Karpas-422 (cell line): ENCODE measurements at regions not wholly inside any gene's neighbourhood (a gene's known extent, or its start where the extent isn't known, plus 50 kb on each side); places are given as distances from the start of the nearest gene placed in this dataset.
A peak's percentile ranks its signal among the peaks of the same experiment; 100 is the strongest.

Source experiments
- DNase-seq: peaks from one replicate; pipeline ENCODE4 v3.0.0-alpha.2; 2015
- H2AFZ ChIP-seq: fragments of 200-600 bp; sonication (generic); 2 replicates; pipeline ENCODE4 v1.6.1; 2014; ENCODE audit warnings: antibody characterized with exemption, low read length, mixed read lengths
- H3K27ac ChIP-seq: fragments of 200-600 bp; sonication (generic); 2 replicates; pipeline ENCODE4 v1.5.1; 2014; ENCODE audit warnings: mild to moderate bottlenecking, low read length, moderate library complexity
- H3K27me3 ChIP-seq: fragments of 200-600 bp; sonication (generic); 2 replicates; pipeline ENCODE4 v1.6.1; 2014; ENCODE audit warnings: low read length, mixed read lengths
- H3K36me3 ChIP-seq: fragments of 200-600 bp; sonication (generic); 2 replicates; pipeline ENCODE4 v1.6.1; 2014; ENCODE audit warnings: low read length, mixed read lengths; ENCODE audit not compliant: insufficient read depth
- H3K4me1 ChIP-seq: fragments of 200-600 bp; sonication (generic); 2 replicates; pipeline ENCODE4 v1.6.1; 2014; ENCODE audit warnings: mild to moderate bottlenecking, low read length, mixed read lengths
- H3K4me2 ChIP-seq: fragments of 200-600 bp; sonication (generic); 2 replicates; pipeline ENCODE4 v1.6.1; 2014; ENCODE audit warnings: low read length, low read depth, mild to moderate bottlenecking; ENCODE audit not compliant: poor library complexity, severe bottlenecking
- H3K4me3 ChIP-seq: fragments of 200-600 bp; sonication (generic); 2 replicates; pipeline ENCODE4 v1.5.1; 2014; ENCODE audit warnings: mild to moderate bottlenecking, antibody characterized with exemption, low read length, mixed read lengths
- H3K79me2 ChIP-seq: fragments of 200-600 bp; sonication (generic); 2 replicates; pipeline ENCODE4 v1.6.1; 2014; ENCODE audit warnings: mild to moderate bottlenecking, low read length, mixed read lengths
- H3K9ac ChIP-seq: fragments of 200-600 bp; sonication (generic); 2 replicates; pipeline ENCODE4 v1.6.0; 2014; ENCODE audit warnings: low read length
- H3K9me2 ChIP-seq: fragments of 200-600 bp; sonication (generic), shearing (Covaris generic); replicated peaks from 2 replicates; pipeline ENCODE4 v1.6.0; 2014; ENCODE audit warnings: mild to moderate bottlenecking, low read length, moderate library complexity; ENCODE audit not compliant: insufficient read depth
- H3K9me3 ChIP-seq: fragments of 300-700, 200-600 bp; sonication (generic); 2 replicates; pipeline ENCODE4 v1.6.1; 2014; ENCODE audit warnings: low read length, mixed read lengths
- H4K20me1 ChIP-seq: fragments of 200-600 bp; sonication (generic); 2 replicates; pipeline ENCODE4 v1.6.1; 2014; ENCODE audit warnings: mild to moderate bottlenecking, antibody characterized with exemption, low read length, low read depth; ENCODE audit not compliant: insufficient read depth

DNA sequence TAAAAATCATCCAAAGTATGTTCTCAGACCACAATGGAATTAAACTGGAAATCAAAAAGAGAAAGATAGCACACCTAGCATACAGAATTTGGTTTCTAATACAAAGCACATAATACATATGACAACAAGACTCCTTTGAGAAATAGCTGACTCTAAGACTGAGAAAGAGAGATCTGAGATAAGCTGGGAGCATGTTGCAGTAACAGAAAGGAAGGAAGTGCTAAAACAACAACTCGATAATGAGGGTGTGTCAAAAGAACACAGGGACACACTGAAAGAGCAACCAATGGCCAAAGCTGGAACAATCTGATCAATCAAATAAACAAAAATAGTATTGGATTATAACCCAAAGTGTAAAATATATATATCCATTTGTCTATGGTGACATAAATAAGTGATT, 586.6 kb downstream of the C4orf33 start:
- Histone ChIP-seq H3K9ac (no peak overlapping the region), H4K20me1 (no peaks in the 10 kb centered on the region), H3K4me1 (no peaks in the 10 kb centered on the region), H3K4me3 (no peak overlapping the region), H3K9me3 (no peaks in the 10 kb centered on the region), H2AFZ (no peak overlapping the region), H3K27ac (no peak overlapping the region), H3K79me2 (no peaks in the 10 kb centered on the region), H3K9me2 (peaks cover 5% of the 10 kb centered on the region; the same call in 1 of the 2 replicates), H3K27me3 (no peaks in the 10 kb centered on the region), H3K36me3 (no peaks in the 10 kb centered on the region), H3K4me2 (no peak overlapping the region)
- DNase-seq = no peak

- Histone ChIP-seq H3K27me3 (0 out of 2 replicates have a peak, but pooled peaks cover 2% of the 10 kb centered on the region), H3K9me2 (no peaks in the 10 kb centered on the region), H3K9ac (no peak overlapping the region), H4K20me1 (no peaks in the 10 kb centered on the region), H2AFZ (no peak overlapping the region), H3K79me2 (no peaks in the 10 kb centered on the region), H3K27ac (no peak overlapping the region), H3K4me3 (no peak overlapping the region), H3K4me2 (no peak overlapping the region), H3K4me1 (no peaks in the 10 kb centered on the region; the same call in 1 of the 2 replicates), H3K9me3 (no peaks in the 10 kb centered on the region), H3K36me3 (no peaks in the 10 kb centered on the region)
- peak; percentile 20 for DNase-seq
Measured at GRCh38 chr4:129707949-129708348, 612.0 kb downstream of the C4orf33 start.

- no peak for DNase-seq
- no peaks in the 10 kb centered on the region for H3K79me2 ChIP-seq
- H2AFZ ChIP-seq = no peak overlapping the region
- no peaks in the 10 kb centered on the region for H3K9me2 ChIP-seq
- H3K4me3 ChIP-seq = no peak overlapping the region
- no peaks in the 10 kb centered on the region for H3K36me3 ChIP-seq
- no peak overlapping the region for H3K9ac ChIP-seq
- no peaks in the 10 kb centered on the region for H4K20me1 ChIP-seq
- H3K9me3 ChIP-seq = no peaks in the 10 kb centered on the region
- no peak overlapping the region for H3K27ac ChIP-seq
- no peaks in the 10 kb centered on the region; the same call in 1 of the 2 replicates for H3K4me1 ChIP-seq
- 0 out of 2 replicates have a peak, but pooled peaks cover 2% of the 10 kb centered on the region for H3K27me3 ChIP-seq
- H3K4me2 ChIP-seq = no peak overlapping the region
Measured at GRCh38 chr4:129708784-129709183, 612.8 kb downstream of the C4orf33 start.

DNA sequence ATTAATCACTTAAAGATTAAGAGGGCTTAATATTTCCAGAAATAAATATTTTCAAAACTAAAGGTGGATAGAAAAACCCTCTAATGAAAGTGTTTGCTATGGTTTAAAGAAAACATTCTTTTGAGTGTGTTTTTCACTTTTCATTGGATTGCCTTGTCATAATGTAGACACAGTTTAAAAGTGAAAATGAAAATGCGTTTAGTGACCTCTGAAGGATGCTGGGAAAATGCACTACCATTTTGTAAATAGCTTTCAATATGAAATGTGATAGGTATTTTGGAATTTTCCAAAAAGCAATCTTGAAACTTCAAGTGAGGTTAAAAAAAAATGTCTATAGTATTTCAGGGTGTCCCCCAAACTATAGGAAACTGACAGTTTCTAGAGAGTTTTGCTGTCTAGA, 642.2 kb downstream of the C4orf33 start:
- no peaks in the 10 kb centered on the region for H3K27me3 ChIP-seq
- no peaks in the 10 kb centered on the region for H3K79me2 ChIP-seq
- peak; percentile 7 for DNase-seq
- H3K9me2 ChIP-seq = no peaks in the 10 kb centered on the region
- H3K4me1 ChIP-seq = no peaks in the 10 kb centered on the region
- no peaks in the 10 kb centered on the region for H4K20me1 ChIP-seq
- H3K9me3 ChIP-seq = no peaks in the 10 kb centered on the region
- H2AFZ ChIP-seq = no peak overlapping the region
- no peak overlapping the region for H3K4me3 ChIP-seq
- H3K27ac ChIP-seq = no peak overlapping the region
- H3K36me3 ChIP-seq = no peaks in the 10 kb centered on the region
- H3K9ac ChIP-seq = no peak overlapping the region
- no peak overlapping the region for H3K4me2 ChIP-seq

DNA sequence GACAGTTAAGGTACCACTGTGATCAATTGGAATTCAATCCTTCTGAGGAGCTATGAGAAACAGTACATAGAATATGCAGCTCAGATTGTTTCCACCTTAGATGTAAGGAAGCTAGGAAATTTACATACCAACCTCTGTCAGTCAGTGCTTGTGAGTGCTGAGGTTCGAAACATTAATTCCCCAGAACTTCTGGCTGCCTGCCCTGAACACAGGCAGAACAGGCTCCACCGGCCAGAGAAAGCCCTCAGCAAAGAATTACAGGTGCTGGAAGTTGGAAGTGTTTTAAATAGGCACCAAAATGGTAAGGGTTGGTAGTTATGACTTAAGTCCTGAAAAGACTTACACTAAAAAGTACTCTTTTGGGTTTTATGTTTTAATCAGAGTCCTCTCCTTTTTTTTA, 651.8 kb downstream of the C4orf33 start:
- no peak overlapping the region for H3K4me3 ChIP-seq
- no peaks in the 10 kb centered on the region for H3K9me2 ChIP-seq
- H3K4me1 ChIP-seq = no peaks in the 10 kb centered on the region
- H3K9me3 ChIP-seq = no peaks in the 10 kb centered on the region
- no peak overlapping the region for H3K9ac ChIP-seq
- H4K20me1 ChIP-seq = no peaks in the 10 kb centered on the region
- no peaks in the 10 kb centered on the region for H3K27me3 ChIP-seq
- no peaks in the 10 kb centered on the region for H3K36me3 ChIP-seq
- DNase-seq = peak; percentile 30
- H2AFZ ChIP-seq = no peak overlapping the region
- H3K27ac ChIP-seq = no peak overlapping the region
- no peak overlapping the region for H3K4me2 ChIP-seq
- no peaks in the 10 kb centered on the region for H3K79me2 ChIP-seq

- Histone ChIP-seq H3K4me2 (no peak overlapping the region), H3K27me3 (no peaks in the 10 kb centered on the region), H3K27ac (no peak overlapping the region), H3K4me1 (no peaks in the 10 kb centered on the region), H3K36me3 (no peaks in the 10 kb centered on the region), H3K9me2 (no peaks in the 10 kb centered on the region), H3K4me3 (no peak overlapping the region), H3K9me3 (no peaks in the 10 kb centered on the region), H2AFZ (no peak overlapping the region), H3K9ac (no peak overlapping the region), H3K79me2 (no peaks in the 10 kb centered on the region), H4K20me1 (no peaks in the 10 kb centered on the region)
- no peak for DNase-seq
Measured at GRCh38 chr4:129748991-129749390, 653.0 kb downstream of the C4orf33 start.

GRCh38 chr4:129751646-129752045, 655.7 kb downstream of the C4orf33 start:
- no peaks in the 10 kb centered on the region for H3K36me3 ChIP-seq
- no peak overlapping the region for H2AFZ ChIP-seq
- no peaks in the 10 kb centered on the region for H3K9me3 ChIP-seq
- no peak overlapping the region for H3K27ac ChIP-seq
- H3K4me1 ChIP-seq = no peaks in the 10 kb centered on the region
- no peaks in the 10 kb centered on the region for H3K79me2 ChIP-seq
- H3K9me2 ChIP-seq = no peaks in the 10 kb centered on the region
- H3K4me2 ChIP-seq = no peak overlapping the region
- H3K27me3 ChIP-seq = no peaks in the 10 kb centered on the region
- no peaks in the 10 kb centered on the region for H4K20me1 ChIP-seq
- DNase-seq = peak; percentile 4
- H3K4me3 ChIP-seq = no peak overlapping the region
- H3K9ac ChIP-seq = no peak overlapping the region

DNA sequence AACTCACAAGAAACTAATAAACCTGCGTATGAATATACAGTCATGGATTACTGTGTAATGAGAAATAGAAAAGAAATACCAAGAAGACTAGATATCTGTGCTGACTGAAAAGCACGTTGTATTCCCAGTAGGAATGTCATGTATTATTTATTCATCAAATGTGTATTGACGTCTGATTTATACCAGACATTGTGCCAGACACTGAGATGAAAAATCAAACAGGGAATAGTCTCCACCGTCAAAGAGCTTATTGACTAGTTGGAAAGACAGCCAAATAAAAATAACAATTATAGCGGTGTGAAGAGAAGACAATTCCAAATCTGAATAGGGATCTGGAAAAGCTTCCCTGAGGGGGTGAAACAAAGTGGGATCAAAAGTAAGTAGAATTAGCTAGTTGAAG, 687.6 kb downstream of the C4orf33 start:
- H3K27ac ChIP-seq = no peak overlapping the region
- no peaks in the 10 kb centered on the region for H3K36me3 ChIP-seq
- no peaks in the 10 kb centered on the region for H3K27me3 ChIP-seq
- H3K79me2 ChIP-seq = no peaks in the 10 kb centered on the region
- H3K4me1 ChIP-seq = no peaks in the 10 kb centered on the region
- no peaks in the 10 kb centered on the region for H3K9me2 ChIP-seq
- no peak overlapping the region for H3K4me3 ChIP-seq
- no peak for DNase-seq
- no peaks in the 10 kb centered on the region for H3K9me3 ChIP-seq
- H3K4me2 ChIP-seq = no peak overlapping the region
- H4K20me1 ChIP-seq = no peaks in the 10 kb centered on the region
- H2AFZ ChIP-seq = no peak overlapping the region
- no peak overlapping the region for H3K9ac ChIP-seq

DNA sequence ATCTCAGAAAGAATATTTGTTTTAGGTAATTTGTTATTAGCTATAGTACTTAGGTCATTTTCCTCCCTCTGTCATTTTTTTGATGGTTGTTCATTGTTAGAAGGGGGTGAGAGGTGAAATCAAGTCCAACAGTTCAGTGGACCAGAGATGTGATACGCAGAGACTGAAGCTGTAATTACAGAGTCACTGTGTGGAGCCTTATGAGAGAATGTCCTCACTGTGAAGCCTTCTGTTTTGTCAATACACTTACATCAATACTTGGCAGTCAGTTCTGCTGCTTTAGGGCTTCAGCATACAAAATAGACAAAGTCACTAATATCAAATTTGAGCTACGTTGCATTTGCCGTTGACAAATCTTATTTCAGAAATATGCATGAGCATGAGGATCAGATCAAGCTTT, 692.5 kb downstream of the C4orf33 start:
- Histone ChIP-seq H3K79me2 (no peaks in the 10 kb centered on the region), H3K36me3 (no peaks in the 10 kb centered on the region), H3K27me3 (no peaks in the 10 kb centered on the region), H3K4me1 (no peaks in the 10 kb centered on the region), H4K20me1 (no peaks in the 10 kb centered on the region), H3K27ac (no peak overlapping the region), H3K9ac (no peak overlapping the region), H3K9me3 (no peaks in the 10 kb centered on the region), H3K4me3 (no peak overlapping the region), H2AFZ (no peak overlapping the region), H3K4me2 (no peak overlapping the region), H3K9me2 (no peaks in the 10 kb centered on the region)
- DNase-seq = no peak
